GM18873 (cell line): ENCODE measurements at regions not wholly inside any gene's neighbourhood (a gene's known extent, or its start where the extent isn't known, plus 50 kb on each side); places are given as distances from the start of the nearest gene placed in this dataset.
"Not testable (repeated sequence)": the region's sequence is repeated elsewhere in the genome, so short reads cannot be mapped to it uniquely, and the experiment has no call there.

Experiments
- ATAC-seq: cut with Tn5 transposase; IDR thresholded peaks from one replicate; pipeline ENCODE4 v1.9.1; 2021; ENCODE audit warnings: mild to moderate bottlenecking, moderate library complexity, moderate number of reproducible peaks; ENCODE audit not compliant: unreplicated experiment, low FRiP score

GRCh38 chr17:20681746-20682722 is 102.5 kb downstream of the CDRT15L2 start:
- not testable (repeated sequence) for ATAC-seq

GRCh38 chr17:20683651-20684229 is 104.2 kb downstream of the CDRT15L2 start:
- not testable (repeated sequence) for ATAC-seq

- ATAC-seq, result not testable (repeated sequence)
These were observed 105.5 kb downstream of the CDRT15L2 start for GRCh38 chr17:20684975-20685374.

- ATAC-seq, result not testable (repeated sequence)
These were observed 108.1 kb downstream of the CDRT15L2 start for GRCh38 chr17:20687584-20687983.

- not testable (repeated sequence) for ATAC-seq
These were observed 109.7 kb downstream of the CDRT15L2 start for GRCh38 chr17:20689170-20689749.

- not testable (repeated sequence) for ATAC-seq
These were observed 113.2 kb downstream of the CDRT15L2 start for GRCh38 chr17:20692706-20693105.

- ATAC-seq, result not testable (repeated sequence)
These were observed 116.3 kb downstream of the CDRT15L2 start for GRCh38 chr17:20695871-20696270.

- not testable (repeated sequence) for ATAC-seq
These were observed 119.1 kb downstream of the CDRT15L2 start for GRCh38 chr17:20698463-20699206.

GRCh38 chr17:20700528-20700927 is 121.0 kb downstream of the CDRT15L2 start:
- not testable (repeated sequence) for ATAC-seq

GRCh38 chr17:20701366-20701765 is 121.8 kb downstream of the CDRT15L2 start:
- ATAC-seq, result not testable (repeated sequence)

- no peak for ATAC-seq
These were observed 123.2 kb downstream of the CDRT15L2 start for GRCh38 chr17:20702692-20703091.

- ATAC-seq, result no peak
These were observed 124.3 kb downstream of the CDRT15L2 start for GRCh38 chr17:20703781-20704180.

- not testable (repeated sequence) for ATAC-seq
These were observed 125.7 kb downstream of the CDRT15L2 start for GRCh38 chr17:20705186-20705585.

GRCh38 chr17:20706751-20707373 is 127.3 kb downstream of the CDRT15L2 start:
- no peak for ATAC-seq

GRCh38 chr17:20708821-20709220 is 129.3 kb downstream of the CDRT15L2 start:
- ATAC-seq, result not testable (repeated sequence)

- ATAC-seq, result not testable (repeated sequence)
These were observed 137.0 kb downstream of the CDRT15L2 start for GRCh38 chr17:20716481-20716880.

GRCh38 chr17:20721171-20721570 is 141.6 kb downstream of the CDRT15L2 start:
- no peak for ATAC-seq

GRCh38 chr17:20724391-20724790 is 144.9 kb downstream of the CDRT15L2 start:
- not testable (repeated sequence) for ATAC-seq

- not testable (repeated sequence) for ATAC-seq
These were observed 147.7 kb downstream of the CDRT15L2 start for GRCh38 chr17:20727201-20727600.

- no peak for ATAC-seq
These were observed 148.7 kb downstream of the CDRT15L2 start for GRCh38 chr17:20728181-20728580.
